HG03575 (cell line): ENCODE measurements at regions not wholly inside any gene's neighbourhood (a gene's known extent, or its start where the extent isn't known, plus 50 kb on each side); places are given as distances from the start of the nearest gene placed in this dataset.

ENCODE experiments used
- ATAC-seq: cut with Tn5 transposase; IDR thresholded peaks from one replicate; pipeline ENCODE4 v1.9.1; 2021; ENCODE audit not compliant: unreplicated experiment, insufficient number of reproducible peaks, low FRiP score; ENCODE audit errors: extremely low read depth

DNA sequence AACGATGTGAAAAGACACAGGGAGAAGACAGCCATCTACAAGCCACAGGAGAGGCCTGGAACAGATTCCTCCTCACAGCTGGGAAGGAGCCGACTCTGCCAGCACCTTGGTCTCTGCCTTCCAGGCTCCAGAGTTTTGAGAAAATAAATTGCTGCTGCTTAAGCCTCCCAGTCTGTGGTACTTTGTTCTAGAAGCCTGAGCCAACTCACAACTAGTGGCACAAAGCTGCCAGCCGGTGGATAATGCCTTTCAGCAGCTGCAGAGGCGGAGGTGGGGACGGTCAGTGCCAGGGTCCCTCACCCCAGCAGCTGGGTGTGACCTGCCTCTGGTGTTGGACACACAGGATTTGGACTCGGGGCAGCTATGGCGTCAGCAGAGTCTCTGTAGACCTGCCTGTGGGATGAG, 255.4 kb upstream of the PITRM1 start:
- ATAC-seq = no peak

DNA sequence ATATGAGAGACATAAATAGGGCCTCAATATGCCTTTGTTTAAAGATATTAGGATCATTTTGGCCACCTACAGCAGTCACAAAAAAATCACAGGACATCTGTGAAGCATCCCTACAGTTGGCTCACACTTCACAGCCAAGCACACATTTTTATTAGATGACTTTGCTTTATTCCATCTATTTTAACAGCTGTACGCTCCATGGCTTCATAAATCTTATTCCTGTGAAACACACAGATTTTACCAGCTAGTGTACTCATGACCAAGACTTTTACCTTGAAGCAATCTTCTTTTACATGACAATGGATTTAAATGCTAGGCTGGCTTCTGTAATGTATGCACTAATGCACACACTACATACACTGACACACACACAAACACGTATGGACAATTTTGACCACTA, 254.8 kb upstream of the PITRM1 start:
- no peak for ATAC-seq

DNA sequence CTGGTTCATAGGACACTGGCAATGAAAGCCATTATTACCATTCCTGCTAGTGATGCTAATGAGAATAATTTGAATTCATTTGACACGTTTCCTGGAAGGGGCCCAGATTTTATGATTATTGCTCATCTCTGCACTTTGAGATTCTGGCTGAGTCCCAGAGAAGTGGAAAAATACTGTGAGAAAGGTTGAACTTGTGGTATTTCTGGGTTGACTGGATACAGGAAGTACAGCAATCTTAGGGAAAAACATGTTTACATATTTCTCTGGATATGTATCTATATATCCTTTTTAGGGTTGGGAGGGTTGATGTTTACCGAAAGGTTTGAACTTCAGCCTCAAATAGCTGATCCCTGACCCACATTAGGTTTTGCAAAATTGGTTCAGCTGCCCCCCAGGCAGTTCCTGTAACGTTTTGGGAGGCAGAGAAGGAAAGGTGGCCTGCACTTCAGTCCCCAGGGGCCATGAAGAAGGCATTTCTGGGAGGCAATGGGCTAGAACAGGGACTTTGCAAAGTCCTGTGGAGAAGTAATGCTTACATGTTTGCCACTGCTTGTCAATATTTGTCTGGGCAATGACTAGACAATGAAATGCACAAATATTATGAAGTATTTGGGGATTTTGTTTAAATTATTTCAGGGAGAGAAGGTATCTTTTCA, 253.7 kb upstream of the PITRM1 start:
- ATAC-seq = no peak

DNA sequence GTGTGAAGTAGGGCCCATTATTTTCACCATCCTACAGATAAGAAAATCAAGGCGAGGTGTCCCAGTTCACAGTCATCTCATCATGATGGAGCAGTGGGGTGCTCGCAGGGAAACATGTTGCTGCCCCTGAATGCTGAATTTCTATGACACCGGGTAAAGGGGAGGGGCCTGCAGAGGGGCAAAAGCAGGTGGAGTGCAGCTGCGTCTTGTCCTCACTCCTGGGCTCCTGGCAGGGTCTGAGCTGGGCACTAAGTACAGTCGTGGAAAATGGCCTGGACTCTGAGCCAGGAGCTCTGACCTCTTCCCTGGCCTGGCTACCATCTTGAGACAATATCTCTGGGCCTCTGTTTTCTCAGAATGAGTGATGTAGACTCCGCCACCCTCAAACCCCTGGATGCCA, 253.1 kb upstream of the PITRM1 start:
- no peak for ATAC-seq

DNA sequence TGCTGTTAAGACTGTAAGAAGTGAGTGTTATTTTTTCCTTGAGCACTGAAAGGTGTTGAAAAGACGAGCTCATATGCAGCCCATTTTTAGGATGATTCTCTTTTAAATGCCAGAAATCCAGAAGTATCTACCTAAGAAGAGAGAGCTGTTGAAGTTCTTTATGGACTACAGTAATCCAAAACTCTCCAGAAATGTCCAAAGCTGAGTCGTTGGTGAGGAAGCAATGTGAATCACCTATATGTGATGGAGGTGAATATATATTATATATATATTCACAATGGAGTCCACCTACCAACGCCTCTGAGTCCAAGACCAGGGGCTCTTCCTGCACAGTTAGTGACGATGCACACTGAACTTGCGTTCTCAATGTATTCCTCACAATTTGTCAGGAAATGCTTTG, 252.7 kb upstream of the PITRM1 start:
- no peak for ATAC-seq

DNA sequence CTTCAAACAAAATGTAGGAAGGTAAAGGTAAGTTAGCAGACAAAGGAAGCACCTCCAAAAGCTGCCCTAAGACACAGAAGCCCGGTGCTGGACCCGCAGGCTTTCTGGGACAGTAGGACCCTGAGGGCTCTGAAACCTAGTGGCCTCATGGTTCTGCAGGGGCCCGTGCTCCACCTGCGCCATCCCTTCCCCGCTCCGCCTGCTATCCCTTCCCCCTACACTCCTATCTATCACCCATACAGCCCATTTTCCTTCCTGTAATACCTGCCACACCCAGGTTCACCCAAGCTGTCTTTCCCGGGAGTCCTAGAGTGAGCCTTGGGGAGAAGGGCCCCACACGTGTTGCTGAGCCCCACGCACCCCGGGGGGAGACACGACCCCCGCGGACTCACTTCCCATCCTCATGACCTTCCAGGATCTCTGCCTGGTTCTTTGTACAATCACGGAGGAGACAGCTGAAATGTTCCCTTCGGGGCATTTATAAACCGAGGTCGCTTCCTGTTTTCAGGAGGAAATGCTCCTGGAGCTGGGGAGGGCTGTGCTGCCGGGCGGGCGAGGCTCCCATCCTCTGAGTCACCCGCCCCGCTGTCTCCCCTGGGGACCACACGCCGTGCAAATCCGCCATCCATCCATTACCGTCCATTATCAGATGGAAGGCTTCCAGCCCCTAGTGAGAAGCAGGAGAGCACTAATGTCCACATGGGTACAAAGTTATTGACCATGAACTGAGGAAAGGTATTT, 251.7 kb upstream of the PITRM1 start:
- no peak for ATAC-seq

DNA sequence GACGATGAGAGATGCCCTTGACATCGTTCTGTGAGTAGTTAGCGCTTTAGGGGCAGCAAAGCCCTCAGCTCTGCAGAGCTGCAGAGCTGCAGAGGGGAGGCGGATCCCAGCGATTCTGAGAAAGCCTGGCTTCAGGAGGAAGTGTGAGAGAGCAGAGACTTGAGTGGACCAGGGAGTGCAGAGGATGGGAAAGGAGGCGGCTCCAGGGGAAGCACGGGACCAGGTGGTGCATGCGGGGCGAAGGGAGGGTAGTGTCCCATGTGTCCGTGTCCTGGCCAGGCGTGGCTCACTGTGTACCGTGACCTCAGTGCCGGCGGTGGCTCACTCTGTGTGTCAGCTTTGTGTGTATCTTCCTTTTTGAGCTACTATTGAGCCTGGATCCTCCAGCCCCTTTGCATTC, 250.8 kb upstream of the PITRM1 start:
- no peak for ATAC-seq

DNA sequence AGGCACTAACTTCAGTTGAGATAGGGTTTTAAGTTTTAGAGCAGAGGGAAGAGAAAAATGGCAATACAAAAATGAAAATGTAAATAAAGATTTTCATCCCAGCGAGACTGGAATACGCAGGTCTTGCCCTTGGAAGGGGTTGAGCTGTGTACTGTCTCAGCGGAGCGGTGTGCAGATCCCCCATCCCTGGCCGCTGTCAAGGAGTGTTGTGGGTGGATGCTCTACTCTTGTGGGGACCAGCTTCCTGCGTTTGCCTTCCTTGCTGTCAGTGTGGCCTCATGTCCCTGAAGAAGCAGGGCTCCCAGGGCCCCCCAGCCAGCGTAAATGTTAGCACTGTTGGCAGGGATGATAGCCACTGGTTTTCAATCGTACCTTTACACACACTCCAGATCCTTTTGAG, 249.7 kb upstream of the PITRM1 start:
- no peak for ATAC-seq

DNA sequence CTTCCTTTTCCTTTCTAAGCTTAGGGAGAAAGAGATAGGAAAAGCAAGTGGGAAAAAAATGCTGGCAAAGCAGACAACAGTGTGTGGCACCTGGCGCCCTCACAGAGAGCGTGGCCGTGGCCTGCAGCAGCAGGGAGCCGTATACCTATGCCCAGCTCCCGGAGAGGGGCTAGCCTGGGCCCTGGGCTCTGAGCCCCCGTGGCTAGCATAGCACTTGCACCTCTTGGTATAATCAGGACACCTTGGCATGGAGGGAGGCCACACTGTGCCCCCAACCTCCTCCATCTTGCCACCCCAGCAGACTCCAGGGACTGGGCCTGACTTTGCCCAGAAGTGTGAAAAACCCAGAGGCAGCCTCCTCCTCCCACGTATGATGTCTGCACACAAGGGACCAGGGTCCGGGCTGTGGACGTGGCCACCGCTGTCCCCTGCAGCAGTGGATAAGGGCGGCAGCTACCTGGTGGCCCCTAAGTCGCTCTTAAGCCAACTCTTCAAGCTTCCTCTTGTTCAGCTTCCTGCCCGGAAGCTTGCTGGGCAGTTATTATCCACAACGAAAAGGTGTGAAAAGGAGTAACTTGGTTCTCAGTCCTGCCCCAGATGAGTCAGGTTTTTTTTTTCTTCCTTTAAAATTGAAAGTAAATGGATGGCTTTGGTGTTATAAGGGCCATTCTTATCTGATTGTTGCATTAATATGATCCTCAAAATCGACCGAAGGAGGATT, 249.1 kb upstream of the PITRM1 start:
- ATAC-seq = no peak

DNA sequence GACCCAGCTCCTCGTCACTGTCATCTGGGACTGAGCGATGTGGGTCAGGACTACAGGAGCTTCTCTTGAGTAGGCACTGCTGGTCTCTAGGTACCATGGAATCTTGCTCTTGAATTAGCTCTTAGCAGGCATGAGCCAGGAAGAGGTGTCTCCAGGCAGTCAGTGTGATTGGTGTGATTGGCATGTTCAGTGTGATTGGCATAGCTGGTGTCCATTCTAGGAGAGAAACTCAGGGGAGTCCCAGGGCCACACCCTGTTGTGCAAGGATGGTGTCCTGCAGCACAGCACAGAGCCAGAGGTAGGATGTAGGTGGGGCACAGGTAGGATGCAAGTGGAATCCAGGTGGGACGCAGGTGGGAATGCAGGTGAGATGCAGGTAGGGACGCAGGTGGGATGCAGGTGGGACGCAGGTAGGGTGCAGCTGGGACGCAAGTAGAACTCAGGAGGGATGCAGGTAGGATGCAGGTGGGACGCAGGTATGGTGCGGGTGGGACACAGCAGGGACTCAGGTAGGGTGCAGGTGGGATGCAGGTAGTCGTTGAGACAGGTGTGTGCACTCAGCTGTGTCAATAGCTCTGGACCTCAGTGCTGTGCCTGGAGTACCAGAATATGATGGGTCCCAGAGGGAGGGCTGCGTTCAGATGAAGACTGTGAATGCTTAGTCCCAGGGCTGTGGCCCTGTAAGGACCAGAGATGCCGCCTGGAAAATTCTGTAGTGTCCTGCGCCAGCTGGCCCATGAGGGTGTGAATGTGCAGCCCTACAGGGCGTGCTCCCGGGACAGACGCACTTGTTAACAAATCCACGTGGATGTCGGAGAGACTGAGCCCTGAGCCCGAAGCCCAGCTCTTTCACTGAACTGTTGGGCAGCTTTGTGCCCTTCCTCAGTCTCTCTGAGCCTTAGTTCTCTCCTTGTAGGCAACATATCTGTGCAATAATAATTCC, 248.2 kb upstream of the PITRM1 start:
- ATAC-seq = no peak

DNA sequence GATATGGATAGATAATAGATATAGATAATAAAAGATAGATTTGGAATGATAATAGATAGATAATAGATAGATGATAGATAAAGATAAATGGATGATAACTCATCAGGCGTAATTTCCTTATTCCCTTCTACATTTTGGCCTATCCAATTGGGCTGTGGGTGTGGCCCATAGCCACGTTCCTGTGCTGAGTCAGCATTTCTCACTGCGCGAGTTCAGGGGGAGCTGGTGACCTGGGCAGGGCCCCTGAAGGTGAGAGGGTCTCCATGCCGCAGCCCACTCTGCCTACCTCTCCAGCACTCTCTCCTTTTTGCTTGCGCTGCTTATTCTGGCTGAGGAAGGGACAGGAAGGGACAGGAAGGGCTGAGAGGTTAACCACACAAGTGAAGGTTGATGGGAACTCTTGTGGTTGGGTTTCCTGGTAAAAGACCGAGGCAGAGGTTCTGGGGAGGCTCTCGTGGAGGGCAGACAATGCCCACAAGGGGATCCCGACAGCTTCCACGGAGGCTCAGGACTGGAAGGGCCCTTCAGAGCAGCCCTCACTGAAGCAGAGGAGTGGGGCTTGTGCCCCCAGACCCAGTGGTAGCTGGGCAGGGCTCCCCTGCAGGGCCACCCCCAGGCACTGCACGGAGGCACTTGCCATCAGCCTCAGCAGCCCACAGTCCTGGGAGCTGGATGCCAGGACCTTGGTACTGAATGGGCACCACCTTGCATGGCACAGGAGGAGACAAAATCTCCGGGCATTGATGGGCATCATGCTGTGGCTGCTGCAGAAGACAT, 247.3 kb upstream of the PITRM1 start:
- ATAC-seq = no peak

DNA sequence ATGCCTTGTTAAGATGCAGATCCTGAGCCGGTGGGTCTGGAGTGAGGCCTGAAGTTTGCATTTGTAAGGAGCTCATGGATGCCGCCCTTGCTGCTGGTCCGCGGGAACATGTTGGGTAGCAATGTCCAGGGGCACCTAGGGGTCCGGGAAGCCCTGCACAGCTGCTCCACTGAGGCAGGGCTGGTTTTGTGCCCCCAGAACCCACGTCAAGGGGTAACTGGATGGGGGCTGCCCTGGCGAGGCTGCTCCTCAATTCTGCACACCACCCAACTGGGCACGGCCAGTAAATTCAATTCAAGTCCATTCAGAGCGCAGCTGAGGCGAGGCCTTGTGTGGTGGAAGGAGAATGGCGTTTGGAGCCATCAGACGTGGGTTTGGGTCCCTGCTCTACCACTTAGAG, 246.3 kb upstream of the PITRM1 start:
- ATAC-seq = no peak

DNA sequence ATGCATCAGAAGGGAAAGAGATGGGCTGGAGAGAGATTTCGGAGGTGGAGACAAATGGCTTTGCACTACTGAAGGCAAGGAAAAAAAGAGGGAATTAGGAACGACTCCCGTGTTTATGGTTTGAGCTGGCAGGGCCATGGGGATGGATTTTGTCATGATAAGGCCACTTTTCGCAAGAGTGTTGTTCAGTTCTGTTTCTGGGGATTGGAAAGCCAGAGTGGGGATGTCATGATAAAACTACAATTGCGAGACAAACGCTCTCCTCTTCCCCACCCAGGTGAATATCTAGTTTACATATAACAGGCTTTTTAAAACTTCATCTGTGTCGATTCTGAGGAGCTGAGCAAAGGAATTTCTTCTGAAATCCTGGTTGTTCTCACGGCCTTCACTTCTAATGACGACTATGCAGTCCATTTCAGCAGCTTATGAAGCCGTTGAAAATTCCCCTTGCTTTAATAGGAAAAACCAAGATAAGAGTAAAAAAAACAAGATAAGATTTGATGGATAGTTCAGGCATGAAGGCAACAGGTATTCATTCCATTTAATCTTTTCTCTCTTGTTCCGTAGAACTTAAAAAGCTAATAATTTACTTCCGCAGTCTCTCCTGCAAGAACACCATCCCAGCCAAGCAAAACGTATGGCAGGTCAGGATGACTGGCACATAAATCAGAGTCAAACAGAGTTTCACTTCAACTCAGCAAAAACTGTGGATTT, 245.6 kb upstream of the PITRM1 start:
- ATAC-seq = no peak

DNA sequence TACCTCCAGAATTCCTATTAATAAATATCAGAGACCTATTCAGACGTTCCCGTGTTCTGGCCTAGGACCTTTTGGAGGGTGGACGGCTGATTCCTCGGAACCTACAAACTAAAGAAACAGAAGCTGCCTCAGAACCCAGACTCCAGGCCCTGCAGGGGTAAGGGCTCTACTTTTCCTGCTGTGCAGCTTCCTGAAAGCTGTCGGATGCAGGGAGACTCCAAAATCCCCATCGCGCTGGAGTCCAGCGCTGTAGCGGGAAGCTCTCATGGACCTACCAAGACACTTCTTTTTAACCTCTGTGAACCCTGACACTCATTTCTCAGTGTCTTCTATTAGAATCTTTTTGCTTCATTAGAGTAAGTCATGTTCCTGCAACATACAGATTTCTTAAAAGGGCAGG, 244.5 kb upstream of the PITRM1 start:
- ATAC-seq = no peak

DNA sequence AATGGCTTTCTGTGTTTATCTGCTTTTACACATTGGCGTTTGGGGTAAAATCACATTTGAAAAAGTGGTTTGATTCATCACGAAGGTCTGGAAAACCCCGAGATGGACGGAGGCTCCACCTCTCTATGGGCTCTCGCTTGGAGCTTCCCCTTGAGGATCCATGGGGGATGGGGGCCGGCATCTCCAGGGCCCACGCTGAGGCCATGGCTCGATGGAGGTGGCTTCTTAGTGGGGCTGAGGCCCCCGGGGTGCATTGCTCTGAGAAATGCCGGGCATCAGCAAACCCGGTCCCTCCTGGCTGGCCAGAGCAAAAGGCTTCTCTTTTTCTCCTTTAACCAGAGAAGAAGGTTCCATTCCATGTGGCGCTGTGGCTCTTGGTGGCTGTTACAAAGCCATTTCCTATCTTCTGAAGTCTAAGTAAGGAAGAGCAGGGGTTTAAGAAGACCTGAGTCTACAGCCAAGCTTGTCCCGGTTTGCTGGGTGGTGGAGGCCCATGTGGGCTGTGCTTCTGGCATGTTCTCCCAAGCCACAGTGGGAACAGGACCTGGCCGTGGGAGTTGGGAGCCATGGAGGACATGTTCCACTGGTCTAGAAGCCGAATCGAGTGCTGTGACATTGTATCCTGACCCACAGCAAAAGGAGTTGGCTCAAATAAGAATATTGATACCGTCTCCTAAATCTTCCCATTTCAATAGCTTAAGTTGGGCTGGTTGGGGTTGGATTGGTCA, 243.5 kb upstream of the PITRM1 start:
- ATAC-seq = no peak

DNA sequence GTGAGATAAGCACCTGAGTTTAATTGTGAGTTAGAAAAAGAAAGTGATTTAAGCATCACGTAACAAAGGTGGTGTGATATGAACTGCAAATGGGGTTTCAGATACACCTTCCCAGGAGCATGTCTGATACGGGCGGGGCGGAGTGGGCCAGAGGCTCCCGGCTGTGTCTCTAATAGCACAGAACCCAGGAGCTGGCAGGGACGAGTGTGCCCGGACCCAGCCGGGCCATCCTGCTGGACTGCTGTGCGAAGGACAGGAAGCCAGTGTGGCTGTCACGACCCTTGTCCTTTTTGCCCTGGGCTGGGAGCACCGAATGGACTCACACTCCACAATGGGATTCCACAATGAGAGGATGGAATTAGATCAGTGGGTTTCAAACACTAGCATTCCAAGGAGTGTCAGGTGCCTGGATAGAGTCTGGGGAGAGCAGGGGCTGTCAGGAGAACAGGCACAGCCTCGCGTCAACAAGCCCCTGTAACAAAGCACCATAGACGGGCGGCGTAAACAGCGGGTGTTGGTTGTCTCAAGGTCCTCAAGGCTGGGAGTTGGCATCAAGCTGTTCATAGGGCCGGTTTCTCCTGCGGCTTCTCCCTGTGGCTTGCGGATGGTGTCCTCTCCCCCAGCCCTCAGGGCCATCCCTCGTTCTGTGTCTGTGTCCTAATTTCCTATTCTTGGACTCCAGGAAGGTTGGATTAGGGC, 242.6 kb upstream of the PITRM1 start:
- ATAC-seq = no peak

DNA sequence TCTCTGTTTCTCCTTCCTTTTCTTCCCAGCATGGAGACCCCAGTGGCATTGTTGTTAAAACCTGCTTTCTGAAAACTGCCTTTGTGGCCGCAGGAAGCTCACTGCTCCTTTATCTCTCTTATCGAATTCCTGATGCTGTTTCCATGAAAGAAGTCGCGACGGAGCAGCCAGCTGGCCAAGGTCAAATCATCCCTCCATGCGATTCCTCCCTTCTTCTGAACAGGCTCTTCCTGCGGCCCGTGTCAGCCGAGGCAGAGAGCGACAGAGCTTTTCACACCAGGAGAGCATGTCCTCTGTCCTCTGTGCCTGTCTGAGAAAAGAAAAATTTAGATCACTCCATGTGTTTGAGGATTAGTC, 242.1 kb upstream of the PITRM1 start:
- no peak for ATAC-seq
